Keratinocyte (primary cell): ENCODE measurements at regions not wholly inside any gene's neighbourhood (a gene's known extent, or its start where the extent isn't known, plus 50 kb on each side); places are given as distances from the start of the nearest gene placed in this dataset.

Source experiments
- DNase-seq: peaks from one replicate; pipeline ENCODE4 v3.0.0-alpha.2; 2011; ENCODE audit warnings: low read depth, missing footprints, low spot score
- FAIRE-seq: peaks from 2 replicates; lab custom pipeline; 2011; peaks lifted over from hg19 to GRCh38; lab: Jason Lieb, UNC
- H2AFZ ChIP-seq: 2 replicates; pipeline ENCODE4 v1.6.0; 2012; ENCODE audit warnings: low read length, control low read depth, inconsistent platforms; ENCODE audit not compliant: control insufficient read depth
- H3K27ac ChIP-seq: 2 replicates; pipeline ENCODE4 v1.5.1; 2011; ENCODE audit warnings: low read length; ENCODE audit not compliant: control insufficient read depth, insufficient read depth
- H3K27me3 ChIP-seq: 3 replicates; pipeline ENCODE4 v1.6.0; 2011; ENCODE audit warnings: low read length; ENCODE audit not compliant: control insufficient read depth, insufficient read depth; ENCODE audit errors: extremely low read depth
- H3K36me3 ChIP-seq, 2 experiments: 2 replicates in 1 of 2; 3 replicates in 1 of 2; pipeline ENCODE4 v1.5.1; 2011; ENCODE audit warnings: low read length in 2 of 2, mild to moderate bottlenecking in 1 of 2; ENCODE audit not compliant: control insufficient read depth in 2 of 2, insufficient read depth in 2 of 2; ENCODE audit errors: extremely low read depth in 1 of 2
- H3K4me1 ChIP-seq: 3 replicates; pipeline ENCODE4 v1.5.1; 2011; ENCODE audit warnings: low read length; ENCODE audit not compliant: control insufficient read depth, insufficient read depth; ENCODE audit errors: extremely low read depth
- H3K4me2 ChIP-seq: 3 replicates; pipeline ENCODE4 v1.6.0; 2011; ENCODE audit warnings: low read depth, low read length; ENCODE audit not compliant: control insufficient read depth, insufficient read depth; ENCODE audit errors: extremely low read depth
- H3K4me3 ChIP-seq, 3 experiments: fragments of 200-600 bp in 1 of 3; sonication (generic) in 1 of 3; 2 replicates in 2 of 3; 3 replicates in 1 of 3; pipeline ENCODE4 v1.5.1; 2011 to 2016; ENCODE audit warnings: low read length in 3 of 3, mild to moderate bottlenecking in 3 of 3, control low read depth in 2 of 3, inconsistent platforms in 1 of 3, low read depth in 1 of 3, mixed read lengths in 1 of 3, mixed run types in 1 of 3, moderate library complexity in 1 of 3; ENCODE audit not compliant: control insufficient read depth in 2 of 3, insufficient read depth in 2 of 3; ENCODE audit errors: extremely low read depth in 1 of 3
- H3K79me2 ChIP-seq: 2 replicates; pipeline ENCODE4 v1.6.0; 2012; ENCODE audit warnings: low read length; ENCODE audit not compliant: control insufficient read depth, insufficient read depth
- H3K9ac ChIP-seq: 3 replicates; pipeline ENCODE4 v1.6.0; 2011; ENCODE audit warnings: low read length; ENCODE audit not compliant: control insufficient read depth, insufficient read depth; ENCODE audit errors: extremely low read depth
- H3K9me1 ChIP-seq: 3 replicates; pipeline ENCODE4 v1.6.0; 2011; ENCODE audit warnings: low read length; ENCODE audit not compliant: control insufficient read depth, insufficient read depth; ENCODE audit errors: extremely low read depth
- H3K9me3 ChIP-seq: 2 replicates; pipeline ENCODE4 v1.5.1; 2012; ENCODE audit warnings: low read depth, low read length; ENCODE audit not compliant: control insufficient read depth
- H4K20me1 ChIP-seq: 3 replicates; pipeline ENCODE4 v1.6.0; 2011; ENCODE audit warnings: low read length; ENCODE audit not compliant: control insufficient read depth, insufficient read depth; ENCODE audit errors: extremely low read depth
- CTCF ChIP-seq, 3 experiments: IDR thresholded peaks in 1 of 3; conservative IDR thresholded peaks in 1 of 3; optimal IDR thresholded peaks in 1 of 3; 2 replicates in 2 of 3; 3 replicates in 1 of 3; pipeline versions ENCODE3 to v1.5.1; 2011; ENCODE audit warnings: low read length in 3 of 3, mild to moderate bottlenecking in 3 of 3, moderate library complexity in 2 of 3, control low read depth in 1 of 3, inconsistent platforms in 1 of 3; ENCODE audit not compliant: insufficient read depth in 2 of 3; ENCODE audit errors: extremely low read depth in 1 of 3
- EZH2 ChIP-seq: IDR thresholded peaks from one replicate; pipeline ENCODE4 v1.6.1; 2012; ENCODE audit warnings: inconsistent platforms, mild to moderate bottlenecking, low read length, moderate library complexity
- dilution Hi-C: fragments of 300-500 bp; cut with MboI; formaldehyde crosslinking; loops from one replicate; pipeline ENCODE4 v1.7.0; 2020; ENCODE audit warnings: low sequenced_read_pairs; ENCODE audit not compliant: extremely low pct_ligation_motif_present

- H3K27me3 ChIP-seq = no peaks in the 10 kb centered on the region
- no peaks in the 10 kb centered on the region for H3K9me3 ChIP-seq
- TF ChIP-seq CTCF (optimal IDR thresholded peaks at IDR 0.05 in 1 of 3, IDR thresholded peaks at IDR 0.05 in 1 of 3, conservative IDR thresholded peaks at IDR 0.05 in 1 of 3; ENCODE audit: extremely low read depth in 1 of 3, insufficient read depth in 2 of 3, low read length in 3 of 3) (no peak), EZH2 (no peak)
Observed at GRCh38 chr10:128258421-128258976, 132.3 kb upstream of the MKI67 start.

DNA sequence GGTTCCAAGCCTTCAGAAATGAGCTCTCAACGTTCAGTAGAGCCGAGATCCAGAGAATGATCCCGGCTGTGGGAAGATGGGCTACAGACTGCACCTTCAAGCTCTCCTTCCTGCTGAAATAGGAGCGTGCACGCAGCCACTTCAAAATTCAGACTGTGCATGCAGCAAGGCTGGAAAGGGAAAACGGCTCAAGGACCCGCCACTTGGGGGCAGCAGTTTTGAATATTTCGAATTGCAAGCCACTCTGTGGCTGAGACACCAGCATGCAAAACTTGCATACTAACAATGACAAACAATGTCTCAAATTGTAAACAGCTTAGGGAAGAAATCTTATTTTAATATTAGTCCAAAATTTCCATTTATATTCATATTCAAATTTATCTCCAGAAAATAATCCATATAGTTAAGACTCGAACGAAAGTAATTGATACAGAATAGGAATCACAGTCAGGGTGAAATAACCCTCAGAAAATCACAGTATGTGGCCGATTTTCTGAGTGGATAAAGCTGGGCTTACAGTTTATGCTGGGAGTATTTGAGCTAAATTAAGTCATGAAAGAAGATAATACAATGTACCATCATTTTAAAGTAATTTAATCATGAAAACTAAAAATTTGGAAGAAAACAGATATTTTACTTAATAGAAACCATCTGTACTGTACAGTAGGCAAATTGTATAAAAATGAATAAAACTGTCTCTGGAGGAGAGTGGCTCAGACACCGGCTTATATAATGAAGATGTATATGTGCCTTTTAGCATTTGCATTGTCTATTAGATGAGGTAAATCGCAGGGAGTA, 137.9 kb upstream of the MKI67 start:
- Histone ChIP-seq H3K27ac (no peak overlapping the region), H3K27me3 (peaks cover 3% of the 10 kb centered on the region), H2AFZ (no peak overlapping the region), H4K20me1 (no peaks in the 10 kb centered on the region), H3K9me1 (no peaks in the 10 kb centered on the region), H3K9ac (no peak overlapping the region), H3K9me3 (no peaks in the 10 kb centered on the region), H3K4me2 (no peak overlapping the region), H3K79me2 (no peaks in the 10 kb centered on the region), H3K4me1 (no peaks in the 10 kb centered on the region), H3K4me3 (no peak overlapping the region), H3K36me3 (no peaks in the 10 kb centered on the region)
- DNase-seq (peak; percentile 25), FAIRE-seq (no peak)
- TF ChIP-seq CTCF (optimal IDR thresholded peaks at IDR 0.05 in 1 of 3, IDR thresholded peaks at IDR 0.05 in 1 of 3, conservative IDR thresholded peaks at IDR 0.05 in 1 of 3; ENCODE audit: extremely low read depth in 1 of 3, insufficient read depth in 2 of 3, low read length in 3 of 3) = peak; percentile 64 to 74 (median 66)
- TF ChIP-seq EZH2 = no peak
- dilution Hi-C loops = no loop called here

More at GRCh38 chr10:128258421-128258976, 132.3 kb upstream of the MKI67 start:
- H3K27ac ChIP-seq = no peak overlapping the region
- no peak overlapping the region for H3K9ac ChIP-seq
- no peak overlapping the region for H3K4me3 ChIP-seq
- dilution Hi-C loops = no loop called here
- no peaks in the 10 kb centered on the region for H3K79me2 ChIP-seq
- no peaks in the 10 kb centered on the region for H3K36me3 ChIP-seq
- H4K20me1 ChIP-seq = no peaks in the 10 kb centered on the region
- H3K4me1 ChIP-seq = no peaks in the 10 kb centered on the region
- DNase-seq (no peak), FAIRE-seq (no peak)
- H3K9me1 ChIP-seq = no peaks in the 10 kb centered on the region
- no peak overlapping the region for H2AFZ ChIP-seq
- no peak overlapping the region for H3K4me2 ChIP-seq
